Gastroesophageal sphincter (tissue), 3 donors: ENCODE measurements at regions not wholly inside any gene's neighbourhood (a gene's known extent, or its start where the extent isn't known, plus 50 kb on each side); places are given as distances from the start of the nearest gene placed in this dataset.

Experiments
- POLR2A ChIP-seq, 2 donors: fragments of 450-650 bp; IDR thresholded peaks; one replicate each; pipeline ENCODE4 v1.6.1; 2017; ENCODE audit warnings: antibody characterized with exemption in 2 of 2, mild to moderate bottlenecking in 2 of 2, moderate library complexity in 1 of 2
- TF ChIP-seq, protein P1 (sequence below), 4 experiments: fragments of 200-600 bp in 2 of 4; fragments of 450-650 bp in 2 of 4; sonication (generic) in 1 of 4; IDR thresholded peaks; one replicate each; pipeline ENCODE4 v1.5.1; 2017 to 2019; ENCODE audit warnings: antibody characterized with exemption in 4 of 4, mild to moderate bottlenecking in 2 of 4, moderate library complexity in 2 of 4

GRCh38 chr7:118060692-118061091 is 123.3 kb upstream of the LSM8 start:
- TF ChIP-seq, protein P1, sequence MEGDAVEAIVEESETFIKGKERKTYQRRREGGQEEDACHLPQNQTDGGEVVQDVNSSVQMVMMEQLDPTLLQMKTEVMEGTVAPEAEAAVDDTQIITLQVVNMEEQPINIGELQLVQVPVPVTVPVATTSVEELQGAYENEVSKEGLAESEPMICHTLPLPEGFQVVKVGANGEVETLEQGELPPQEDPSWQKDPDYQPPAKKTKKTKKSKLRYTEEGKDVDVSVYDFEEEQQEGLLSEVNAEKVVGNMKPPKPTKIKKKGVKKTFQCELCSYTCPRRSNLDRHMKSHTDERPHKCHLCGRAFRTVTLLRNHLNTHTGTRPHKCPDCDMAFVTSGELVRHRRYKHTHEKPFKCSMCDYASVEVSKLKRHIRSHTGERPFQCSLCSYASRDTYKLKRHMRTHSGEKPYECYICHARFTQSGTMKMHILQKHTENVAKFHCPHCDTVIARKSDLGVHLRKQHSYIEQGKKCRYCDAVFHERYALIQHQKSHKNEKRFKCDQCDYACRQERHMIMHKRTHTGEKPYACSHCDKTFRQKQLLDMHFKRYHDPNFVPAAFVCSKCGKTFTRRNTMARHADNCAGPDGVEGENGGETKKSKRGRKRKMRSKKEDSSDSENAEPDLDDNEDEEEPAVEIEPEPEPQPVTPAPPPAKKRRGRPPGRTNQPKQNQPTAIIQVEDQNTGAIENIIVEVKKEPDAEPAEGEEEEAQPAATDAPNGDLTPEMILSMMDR (IDR thresholded peaks at IDR 0.05): no peak
- no peak for TF ChIP-seq POLR2A (IDR thresholded peaks at IDR 0.05)
